GM19372 (cell line): ENCODE measurements at regions not wholly inside any gene's neighbourhood (a gene's known extent, or its start where the extent isn't known, plus 50 kb on each side); places are given as distances from the start of the nearest gene placed in this dataset.

Experiments used
- ATAC-seq: cut with Tn5 transposase; IDR thresholded peaks from one replicate; pipeline ENCODE4 v1.9.1; 2021; ENCODE audit warnings: mild to moderate bottlenecking, low read depth, moderate library complexity; ENCODE audit not compliant: unreplicated experiment

GRCh38 chr7:46707973-46708372, 786.9 kb upstream of the IGFBP3 start:
- ATAC-seq = no peak

- ATAC-seq = no peak
Observed at GRCh38 chr7:46705386-46706255, 784.5 kb upstream of the IGFBP3 start.

DNA sequence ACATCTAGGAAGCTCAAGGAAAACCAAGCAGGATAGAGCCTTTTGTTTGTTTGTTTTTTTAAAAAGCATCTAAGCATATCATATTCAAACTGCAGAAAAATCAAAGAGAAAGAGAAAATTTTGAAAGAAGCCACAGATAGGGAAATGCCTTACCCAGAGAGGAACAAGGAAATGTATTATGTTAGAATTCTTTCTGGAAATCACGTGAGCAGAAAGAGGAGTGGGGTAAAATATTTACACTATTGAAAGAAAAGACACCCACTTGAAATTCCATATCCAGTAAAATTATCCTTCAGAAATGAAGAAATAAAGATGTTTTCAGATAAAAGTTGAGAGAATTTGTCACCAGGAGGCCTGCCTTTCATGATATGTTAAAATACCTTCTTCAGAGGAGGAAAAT, 775.7 kb upstream of the IGFBP3 start:
- ATAC-seq = no peak

GRCh38 chr7:46695051-46695708, 774.1 kb upstream of the IGFBP3 start:
- no peak for ATAC-seq

GRCh38 chr7:46694058-46694457, 773.0 kb upstream of the IGFBP3 start:
- no peak for ATAC-seq

- no peak for ATAC-seq
Observed at GRCh38 chr7:46687203-46687602, 766.1 kb upstream of the IGFBP3 start.

DNA sequence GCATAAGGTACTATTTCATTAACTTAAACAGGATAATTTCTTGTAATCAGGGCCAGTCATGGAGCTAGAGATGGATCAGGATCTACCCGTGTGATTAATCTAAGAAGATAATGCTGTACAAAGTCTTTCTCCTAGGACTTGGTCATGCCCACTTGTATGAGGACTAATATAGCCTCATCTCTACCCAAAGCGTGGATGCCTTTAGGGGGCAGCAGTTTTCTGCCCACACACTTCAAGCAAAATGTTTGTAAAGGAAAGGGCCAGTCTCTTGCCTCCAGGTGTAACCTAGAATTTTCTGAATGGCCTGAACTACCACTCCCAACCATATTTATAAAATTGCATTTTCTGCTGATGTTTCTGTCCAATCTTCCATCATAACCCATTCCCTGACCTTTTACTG, 764.0 kb upstream of the IGFBP3 start:
- no peak for ATAC-seq

- no peak for ATAC-seq
Observed at GRCh38 chr7:46682836-46683624, 762.0 kb upstream of the IGFBP3 start.

GRCh38 chr7:46681865-46682503, 760.9 kb upstream of the IGFBP3 start:
- ATAC-seq = no peak

DNA sequence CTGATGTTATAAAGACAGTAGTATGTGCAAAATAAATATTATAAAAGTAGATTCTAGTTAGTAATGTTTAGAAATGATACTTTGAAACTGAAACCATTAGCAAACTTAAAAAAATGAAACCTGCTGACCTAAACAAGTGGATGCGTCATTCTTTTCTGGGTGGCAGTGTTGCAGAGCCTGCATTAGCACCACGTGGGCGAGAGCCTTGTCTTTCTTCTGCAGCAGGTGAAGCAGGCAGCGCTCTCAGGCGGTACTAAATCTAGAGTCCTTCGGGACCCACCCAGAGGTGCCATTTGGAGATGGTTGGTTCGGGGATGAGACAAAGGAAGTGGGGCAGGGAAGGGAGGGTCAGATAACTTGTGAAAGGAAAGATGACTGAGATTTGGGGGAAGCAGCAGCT, 759.1 kb upstream of the IGFBP3 start:
- ATAC-seq = no peak

DNA sequence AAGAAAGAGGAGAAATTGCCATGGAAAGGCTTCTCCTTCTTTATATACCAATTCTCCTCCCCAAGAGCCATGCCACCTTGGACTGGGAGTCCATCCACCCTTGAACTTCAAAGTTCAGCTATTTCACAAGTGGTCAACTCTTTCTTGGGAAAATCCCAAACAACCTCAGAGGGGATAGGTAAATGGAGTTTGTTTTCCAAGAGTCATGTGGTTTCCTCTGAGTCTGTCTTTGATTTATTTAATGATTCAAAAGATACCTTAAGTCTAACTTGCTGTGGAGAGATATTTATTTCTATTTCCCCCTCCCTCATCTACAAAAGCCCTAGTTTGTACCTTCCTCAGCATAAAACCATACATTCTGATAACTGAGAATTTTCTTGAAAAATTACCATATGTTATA, 758.6 kb upstream of the IGFBP3 start:
- no peak for ATAC-seq

GRCh38 chr7:46678421-46678820, 757.3 kb upstream of the IGFBP3 start:
- ATAC-seq = no peak

DNA sequence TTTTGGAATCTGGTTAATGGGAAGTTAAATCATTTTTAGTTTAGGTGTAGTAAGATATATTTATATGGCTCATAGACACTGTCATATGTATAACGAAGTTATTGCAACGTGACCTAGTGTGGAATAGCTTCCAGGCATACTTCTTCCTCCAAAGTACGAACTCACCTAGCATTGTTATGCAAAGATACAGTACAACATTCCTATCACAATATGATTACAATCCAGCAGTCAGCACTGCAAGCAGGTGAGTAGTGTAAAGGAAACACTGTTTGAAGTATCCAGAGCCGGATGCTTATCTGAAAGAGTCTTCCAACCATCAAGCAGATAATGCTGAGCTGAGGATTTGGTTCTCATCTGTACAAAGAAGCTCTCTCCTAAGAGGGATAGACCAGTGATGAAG, 754.4 kb upstream of the IGFBP3 start:
- ATAC-seq = no peak

DNA sequence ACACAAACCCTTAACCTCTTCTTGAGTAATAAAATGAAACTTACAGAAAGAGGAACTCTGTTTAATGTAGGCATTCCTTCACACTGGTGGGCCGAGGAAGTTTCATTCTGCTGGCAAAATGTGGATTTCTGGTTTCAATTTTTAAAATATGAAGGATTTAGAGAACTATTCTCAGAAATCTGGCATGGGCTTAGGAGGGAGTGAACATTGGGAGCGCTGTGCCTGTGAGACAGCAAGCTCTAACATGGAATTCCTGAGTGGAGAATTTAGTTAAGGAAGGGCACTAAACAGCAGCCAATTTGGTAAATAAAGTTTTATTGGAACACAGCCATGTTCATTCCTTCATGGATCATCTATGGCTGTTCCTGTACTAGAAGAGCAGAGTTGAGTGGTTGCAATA, 751.8 kb upstream of the IGFBP3 start:
- no peak for ATAC-seq

- no peak for ATAC-seq
Observed at GRCh38 chr7:46671108-46671769, 750.2 kb upstream of the IGFBP3 start.

DNA sequence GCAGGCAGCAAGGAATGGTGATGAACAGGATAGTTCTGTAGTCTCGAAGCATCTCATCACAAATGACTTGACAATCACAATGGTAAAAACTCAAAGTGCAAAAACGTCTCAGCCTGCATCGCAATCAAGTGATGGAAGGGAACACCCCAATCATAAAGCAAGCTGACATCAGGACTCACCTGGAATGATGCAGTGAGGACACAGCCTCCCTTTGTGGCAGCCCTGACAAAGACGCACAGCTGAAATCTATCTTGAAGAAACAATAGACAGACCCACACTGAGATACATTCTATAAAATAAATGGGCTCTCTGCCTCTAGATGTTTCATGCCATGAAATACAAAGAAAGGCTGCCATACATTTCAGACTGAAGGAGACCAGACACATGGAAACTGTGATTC, 748.0 kb upstream of the IGFBP3 start:
- ATAC-seq = no peak

DNA sequence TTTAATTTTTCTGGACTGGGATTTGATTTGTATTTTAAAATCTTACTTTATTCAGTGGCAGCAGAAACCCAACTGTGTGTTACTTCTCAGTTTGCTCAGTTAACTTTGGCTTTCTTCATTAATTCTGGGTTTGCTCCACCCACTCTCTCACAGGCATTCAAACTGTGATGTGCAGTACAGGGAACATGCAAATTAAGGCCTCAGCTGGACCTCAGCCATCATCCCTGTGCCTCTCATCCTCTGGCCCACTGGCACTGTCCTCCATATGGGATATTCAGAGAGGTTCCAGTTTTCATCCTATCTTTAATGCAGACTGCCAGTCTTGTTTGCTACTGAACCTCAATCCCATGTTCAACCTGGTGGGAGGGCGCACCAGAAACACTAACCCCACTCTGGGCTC, 743.4 kb upstream of the IGFBP3 start:
- no peak for ATAC-seq

DNA sequence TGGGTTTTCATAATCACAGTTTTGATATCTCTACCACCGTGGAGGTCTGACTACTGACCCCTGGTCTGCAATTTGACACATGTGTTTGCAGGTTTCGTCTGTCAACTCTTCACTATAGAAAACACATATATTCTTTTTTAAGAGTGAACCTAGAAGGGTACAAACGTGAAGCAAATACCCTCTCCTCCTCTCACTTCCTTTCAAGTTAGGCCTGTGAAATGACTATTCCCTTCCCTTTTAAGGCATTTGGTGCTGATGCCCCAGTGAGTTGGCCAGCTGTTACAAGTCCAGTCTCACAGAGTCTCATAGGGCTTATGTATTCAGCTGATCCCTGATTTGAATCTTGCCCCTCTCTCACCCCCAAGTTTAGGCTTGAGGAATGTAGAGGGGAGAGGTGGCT, 742.0 kb upstream of the IGFBP3 start:
- ATAC-seq = no peak

GRCh38 chr7:46661431-46661830, 740.4 kb upstream of the IGFBP3 start:
- ATAC-seq = no peak

- ATAC-seq = no peak
Observed at GRCh38 chr7:46660402-46660980, 739.4 kb upstream of the IGFBP3 start.
